ENCODE measurements at regions not wholly inside any gene's neighbourhood (a gene's known extent, or its start where the extent isn't known, plus 50 kb on each side); places are given as distances from the start of the nearest gene placed in this dataset.

DNA sequence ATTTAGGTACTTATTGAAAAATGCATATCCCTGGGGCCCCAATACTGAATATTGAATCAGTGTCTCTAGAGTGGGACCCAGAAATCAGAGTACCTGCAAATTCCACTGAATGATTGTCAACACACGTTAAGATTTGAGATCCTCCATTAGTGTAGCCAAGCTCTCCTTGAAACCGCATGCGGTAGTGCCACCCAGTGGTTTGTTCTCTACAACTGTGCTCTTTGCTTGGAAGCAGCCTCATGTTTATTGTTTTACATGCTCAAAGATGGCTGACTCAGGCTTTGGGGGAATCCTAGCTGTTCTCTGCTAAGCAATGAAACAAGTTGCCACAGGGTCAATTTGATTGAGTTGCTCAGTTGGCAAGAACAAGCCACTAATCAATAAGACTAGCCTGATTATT lies 340.2 kb upstream of the CELF2 start:
- Mint-ChIP-seq H3K27ac (ENCODE audit: unreplicated experiment) (no peak overlapping the region), H3K27me3 (ENCODE audit: insufficient read depth, unreplicated experiment) (no peaks in the 10 kb centered on the region), H3K9me3 (ENCODE audit: unreplicated experiment) (peaks cover 21% of the 10 kb centered on the region), H3K36me3 (ENCODE audit: insufficient read depth, unreplicated experiment) (no peaks in the 10 kb centered on the region), H3K4me1 (ENCODE audit: low read depth, unreplicated experiment) (peaks cover 7% of the 10 kb centered on the region), H3K4me3 (ENCODE audit: unreplicated experiment) (no peak overlapping the region)
- intact Hi-C loops (cut with micrococcal nuclease; ENCODE audit: unreplicated experiment), result loop anchor here (2.0 to 10.0 kb wide), 4 partner anchors 360 to 1335 kb away; no protein-coding TSS in a partner anchor
- Histone ChIP-seq H3K4me3 (ENCODE audit: low read depth, low read length) (no peak overlapping the region), H3K36me3 (ENCODE audit: control insufficient read depth, insufficient read depth, low read length) (no peaks in the 10 kb centered on the region), H3K9me3 (peaks cover 12% of the 10 kb centered on the region), H3K27me3 (replicated peaks; ENCODE audit: control insufficient read depth, insufficient read depth, low read length) (no peaks in the 10 kb centered on the region), H3K4me1 (peaks cover 19% of the 10 kb centered on the region)
- POLR2A ChIA-PET, result no interaction called here
- DNase-seq, result peak; percentile 63 to 66
- BruUV-seq (replicated peaks), result no TSS peak
- CTCF ChIA-PET, result interaction anchor here (0.6 kb wide), 2 partner anchors 773 to 1335 kb away, joined by 3 read pairs; no protein-coding TSS in a partner anchor
- TF ChIP-seq, protein P1, sequence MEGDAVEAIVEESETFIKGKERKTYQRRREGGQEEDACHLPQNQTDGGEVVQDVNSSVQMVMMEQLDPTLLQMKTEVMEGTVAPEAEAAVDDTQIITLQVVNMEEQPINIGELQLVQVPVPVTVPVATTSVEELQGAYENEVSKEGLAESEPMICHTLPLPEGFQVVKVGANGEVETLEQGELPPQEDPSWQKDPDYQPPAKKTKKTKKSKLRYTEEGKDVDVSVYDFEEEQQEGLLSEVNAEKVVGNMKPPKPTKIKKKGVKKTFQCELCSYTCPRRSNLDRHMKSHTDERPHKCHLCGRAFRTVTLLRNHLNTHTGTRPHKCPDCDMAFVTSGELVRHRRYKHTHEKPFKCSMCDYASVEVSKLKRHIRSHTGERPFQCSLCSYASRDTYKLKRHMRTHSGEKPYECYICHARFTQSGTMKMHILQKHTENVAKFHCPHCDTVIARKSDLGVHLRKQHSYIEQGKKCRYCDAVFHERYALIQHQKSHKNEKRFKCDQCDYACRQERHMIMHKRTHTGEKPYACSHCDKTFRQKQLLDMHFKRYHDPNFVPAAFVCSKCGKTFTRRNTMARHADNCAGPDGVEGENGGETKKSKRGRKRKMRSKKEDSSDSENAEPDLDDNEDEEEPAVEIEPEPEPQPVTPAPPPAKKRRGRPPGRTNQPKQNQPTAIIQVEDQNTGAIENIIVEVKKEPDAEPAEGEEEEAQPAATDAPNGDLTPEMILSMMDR (IDR thresholded peaks at IDR 0.05; ENCODE audit: insufficient read depth in 1 of 2, low read depth in 1 of 2, low read length in 1 of 2, severe bottlenecking in 1 of 2, unreplicated experiment in 1 of 2), result peak; percentile 41 to 42

DNA sequence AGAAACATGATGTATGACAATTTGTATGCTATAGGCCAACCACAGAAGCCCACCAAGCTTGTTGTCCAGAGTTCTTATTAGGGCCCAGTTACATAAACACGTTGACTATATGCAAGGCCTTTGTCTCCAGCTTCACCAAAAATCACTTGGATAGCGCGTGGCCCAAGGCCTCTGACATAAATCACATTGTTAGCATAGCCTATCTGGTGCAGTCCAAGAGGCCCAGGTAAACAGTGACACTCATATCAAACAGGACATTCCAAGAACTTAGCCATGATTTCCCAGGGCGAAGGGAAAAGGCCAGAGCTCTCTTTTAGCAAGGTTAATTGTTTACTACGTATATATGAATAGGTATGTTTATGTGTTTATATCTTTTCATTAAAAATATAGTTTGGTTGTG lies 337.2 kb upstream of the CELF2 start:
- intact Hi-C loops (cut with micrococcal nuclease; ENCODE audit: unreplicated experiment), result loop anchor here (1.0 to 10.0 kb wide), 2 partner anchors 22 to 1076 kb away; no protein-coding TSS in a partner anchor
- peaks cover 7% of the 10 kb centered on the region for H3K4me1 Mint-ChIP-seq (ENCODE audit: low read depth, unreplicated experiment)
- no TSS peak for BruUV-seq (replicated peaks)

DNA sequence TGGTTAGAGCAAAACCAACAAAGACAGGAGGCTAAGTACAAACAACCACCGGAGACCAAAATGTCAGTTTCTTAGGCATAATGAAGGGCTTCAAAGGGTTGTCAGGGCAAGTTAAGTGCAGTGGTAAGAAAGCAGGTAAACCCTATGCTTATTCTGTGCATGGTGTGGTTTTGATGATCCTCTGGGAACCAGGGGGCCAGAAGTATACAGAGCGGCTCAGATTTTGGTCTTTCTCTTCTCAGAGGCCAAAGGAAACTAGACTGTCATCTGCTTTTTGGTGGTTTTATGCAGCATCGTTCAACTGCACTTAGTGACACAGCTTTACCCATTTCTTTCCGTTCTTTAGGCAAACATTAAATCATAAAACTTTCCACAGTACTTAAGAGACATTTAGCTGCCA lies 332.7 kb upstream of the CELF2 start:
- POLR2A ChIA-PET, result no interaction called here
- BruUV-seq (replicated peaks), result no TSS peak
- Mint-ChIP-seq H3K9me3 (ENCODE audit: unreplicated experiment) (peaks cover 12% of the 10 kb centered on the region), H3K36me3 (ENCODE audit: insufficient read depth, unreplicated experiment) (no peaks in the 10 kb centered on the region), H3K27me3 (ENCODE audit: insufficient read depth, unreplicated experiment) (peaks cover 15% of the 10 kb centered on the region), H3K27ac (ENCODE audit: unreplicated experiment) (no peak overlapping the region), H3K4me3 (ENCODE audit: unreplicated experiment) (no peak overlapping the region), H3K4me1 (ENCODE audit: low read depth, unreplicated experiment) (peaks cover 7% of the 10 kb centered on the region)
- CTCF ChIA-PET, result no interaction called here
- peaks cover 18% of the 10 kb centered on the region for H3K4me1 ChIP-seq
- DNase-seq, result no peak
- TF ChIP-seq, protein P1 (IDR thresholded peaks at IDR 0.05; ENCODE audit: insufficient read depth in 1 of 2, low read depth in 1 of 2, low read length in 1 of 2, severe bottlenecking in 1 of 2, unreplicated experiment in 1 of 2), result no peak
- no peaks in the 10 kb centered on the region for H3K9me3 ChIP-seq
- intact Hi-C loops (cut with micrococcal nuclease; ENCODE audit: unreplicated experiment), result loop anchor here (10.0 kb wide), 1 partner anchor 1080 kb away; no protein-coding TSS in a partner anchor
- H3K27me3 ChIP-seq (replicated peaks; ENCODE audit: control insufficient read depth, insufficient read depth, low read length), result no peaks in the 10 kb centered on the region
- no peaks in the 10 kb centered on the region for H3K36me3 ChIP-seq (ENCODE audit: control insufficient read depth, insufficient read depth, low read length)
- H3K4me3 ChIP-seq (ENCODE audit: low read depth, low read length), result no peak overlapping the region

More for the DNA sequence above, 337.2 kb upstream of the CELF2 start:
- TF ChIP-seq, protein P1 (IDR thresholded peaks at IDR 0.05; ENCODE audit: insufficient read depth in 1 of 2, low read depth in 1 of 2, low read length in 1 of 2, severe bottlenecking in 1 of 2, unreplicated experiment in 1 of 2), result no peak
- DNase-seq, result peak; percentile 64 to 78
- Mint-ChIP-seq H3K27me3 (ENCODE audit: insufficient read depth, unreplicated experiment) (peaks cover 3% of the 10 kb centered on the region), H3K9me3 (ENCODE audit: unreplicated experiment) (peaks cover 1% of the 10 kb centered on the region), H3K27ac (ENCODE audit: unreplicated experiment) (peak overlapping the region; percentile 54), H3K4me3 (ENCODE audit: unreplicated experiment) (no peak overlapping the region), H3K36me3 (ENCODE audit: insufficient read depth, unreplicated experiment) (no peaks in the 10 kb centered on the region)
- Histone ChIP-seq H3K27me3 (replicated peaks; ENCODE audit: control insufficient read depth, insufficient read depth, low read length) (no peaks in the 10 kb centered on the region), H3K4me3 (ENCODE audit: low read depth, low read length) (no peak overlapping the region), H3K36me3 (ENCODE audit: control insufficient read depth, insufficient read depth, low read length) (no peaks in the 10 kb centered on the region), H3K9me3 (no peaks in the 10 kb centered on the region), H3K4me1 (peaks cover 19% of the 10 kb centered on the region)
- POLR2A ChIA-PET, result no interaction called here
- CTCF ChIA-PET, result interaction anchor here (0.6 kb wide), 1 partner anchor 9 kb away, joined by 3 read pairs; no protein-coding TSS in a partner anchor
